Stimulated activated naive CD8-positive, alpha-beta T cell treated with anti-CD3 and anti-CD28 coated beads, Interleukin-15, Interleukin-2, amounts not matched to agents 100 ng/mL and 50 ng/mL, for 24 hours (primary cell): ENCODE measurements at regions not wholly inside any gene's neighbourhood (a gene's known extent, or its start where the extent isn't known, plus 50 kb on each side); places are given as distances from the start of the nearest gene placed in this dataset.

Source experiments
- H3K27ac Mint-ChIP-seq: one replicate; pipeline ENCODE4 v1.8.0; 2021; ENCODE audit warnings: mild to moderate bottlenecking, mixed read lengths
- H3K27me3 Mint-ChIP-seq: one replicate; pipeline ENCODE4 v1.8.0; 2021; ENCODE audit warnings: mixed read lengths
- H3K36me3 Mint-ChIP-seq: one replicate; pipeline ENCODE4 v1.8.0; 2021; ENCODE audit warnings: low read depth, mixed read lengths
- H3K4me1 Mint-ChIP-seq: one replicate; pipeline ENCODE4 v1.8.0; 2021; ENCODE audit warnings: low read depth, mixed read lengths
- H3K4me3 Mint-ChIP-seq: one replicate; pipeline ENCODE4 v1.8.0; 2021; ENCODE audit warnings: mild to moderate bottlenecking, mixed read lengths
- H3K9me3 Mint-ChIP-seq: one replicate; pipeline ENCODE4 v1.8.0; 2021; ENCODE audit warnings: mixed read lengths

- H3K27me3 Mint-ChIP-seq = peaks cover 10% of the 10 kb centered on the region
- no peak overlapping the region for H3K4me3 Mint-ChIP-seq
- H3K27ac Mint-ChIP-seq = no peak overlapping the region
- H3K36me3 Mint-ChIP-seq = no peaks in the 10 kb centered on the region
- H3K9me3 Mint-ChIP-seq = peaks cover 5% of the 10 kb centered on the region
- no peaks in the 10 kb centered on the region for H3K4me1 Mint-ChIP-seq
Measured at GRCh38 chr13:78004821-78005220, 86.2 kb upstream of the EDNRB start.

- H3K4me1 Mint-ChIP-seq = no peaks in the 10 kb centered on the region
- no peaks in the 10 kb centered on the region for H3K36me3 Mint-ChIP-seq
- no peak overlapping the region for H3K27ac Mint-ChIP-seq
- H3K4me3 Mint-ChIP-seq = no peak overlapping the region
- H3K27me3 Mint-ChIP-seq = peaks cover 10% of the 10 kb centered on the region
- peaks cover 5% of the 10 kb centered on the region for H3K9me3 Mint-ChIP-seq
Measured at GRCh38 chr13:77999746-78000145, 81.1 kb upstream of the EDNRB start.

GRCh38 chr13:77994166-77994565 lies 75.5 kb upstream of the EDNRB start:
- Mint-ChIP-seq H3K9me3 (no peaks in the 10 kb centered on the region), H3K27ac (no peak overlapping the region), H3K4me1 (no peaks in the 10 kb centered on the region), H3K27me3 (peaks cover 6% of the 10 kb centered on the region), H3K36me3 (no peaks in the 10 kb centered on the region), H3K4me3 (no peak overlapping the region)

DNA sequence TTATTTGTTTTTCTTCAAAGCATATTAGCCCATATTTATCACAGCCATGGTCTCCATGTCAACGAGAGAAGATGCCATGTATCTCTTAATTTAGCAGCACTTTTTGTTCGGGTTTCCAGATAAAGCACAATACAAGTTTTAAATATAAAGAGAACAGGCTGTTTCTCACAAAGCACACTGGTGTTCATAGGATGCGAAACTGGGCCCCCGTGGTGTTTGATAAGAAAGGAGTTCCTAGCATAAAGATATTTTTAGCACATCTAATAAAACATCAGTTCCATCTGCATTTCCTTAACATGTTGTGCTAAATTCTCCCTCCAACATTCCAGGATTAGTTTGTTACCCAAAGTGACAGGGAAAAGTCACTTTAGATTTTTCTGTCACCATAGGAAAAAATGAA lies 72.4 kb upstream of the EDNRB start:
- no peak overlapping the region for H3K4me3 Mint-ChIP-seq
- H3K27ac Mint-ChIP-seq = no peak overlapping the region
- no peaks in the 10 kb centered on the region for H3K9me3 Mint-ChIP-seq
- H3K36me3 Mint-ChIP-seq = no peaks in the 10 kb centered on the region
- H3K27me3 Mint-ChIP-seq = peaks cover 3% of the 10 kb centered on the region
- no peaks in the 10 kb centered on the region for H3K4me1 Mint-ChIP-seq

GRCh38 chr13:77989281-77989680 lies 70.7 kb upstream of the EDNRB start:
- H3K9me3 Mint-ChIP-seq = no peaks in the 10 kb centered on the region
- H3K27me3 Mint-ChIP-seq = peaks cover 3% of the 10 kb centered on the region
- no peaks in the 10 kb centered on the region for H3K36me3 Mint-ChIP-seq

GRCh38 chr13:77988355-77988754 lies 69.7 kb upstream of the EDNRB start:
- Mint-ChIP-seq H3K4me3 (no peak overlapping the region), H3K27ac (no peak overlapping the region), H3K27me3 (peaks cover 3% of the 10 kb centered on the region), H3K9me3 (no peaks in the 10 kb centered on the region), H3K4me1 (no peaks in the 10 kb centered on the region), H3K36me3 (no peaks in the 10 kb centered on the region)

More at GRCh38 chr13:77989281-77989680, 70.7 kb upstream of the EDNRB start:
- Mint-ChIP-seq H3K4me1 (no peaks in the 10 kb centered on the region), H3K4me3 (no peak overlapping the region), H3K27ac (no peak overlapping the region)

DNA sequence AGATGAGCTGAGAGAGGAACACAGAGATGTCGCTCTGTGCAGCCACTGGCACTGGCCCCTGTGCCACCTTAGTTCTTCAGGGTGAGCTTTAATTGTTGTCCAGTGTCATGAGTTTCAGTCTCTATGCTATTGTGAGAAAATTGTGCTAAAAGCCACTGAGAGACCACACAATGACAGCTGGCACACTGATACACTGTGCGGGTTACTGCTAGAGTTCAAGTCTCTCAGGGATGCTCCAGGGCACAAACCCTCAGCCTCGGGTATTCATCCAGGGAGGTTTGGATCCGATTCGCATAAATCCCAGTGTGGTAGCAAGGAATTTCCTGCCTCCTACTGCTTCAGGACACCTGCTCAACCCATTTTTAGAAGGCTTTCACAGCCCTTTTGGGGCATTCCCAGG lies 68.1 kb upstream of the EDNRB start:
- Mint-ChIP-seq H3K27me3 (peaks cover 3% of the 10 kb centered on the region), H3K4me3 (no peak overlapping the region), H3K36me3 (no peaks in the 10 kb centered on the region), H3K27ac (no peak overlapping the region), H3K4me1 (no peaks in the 10 kb centered on the region), H3K9me3 (no peaks in the 10 kb centered on the region)

DNA sequence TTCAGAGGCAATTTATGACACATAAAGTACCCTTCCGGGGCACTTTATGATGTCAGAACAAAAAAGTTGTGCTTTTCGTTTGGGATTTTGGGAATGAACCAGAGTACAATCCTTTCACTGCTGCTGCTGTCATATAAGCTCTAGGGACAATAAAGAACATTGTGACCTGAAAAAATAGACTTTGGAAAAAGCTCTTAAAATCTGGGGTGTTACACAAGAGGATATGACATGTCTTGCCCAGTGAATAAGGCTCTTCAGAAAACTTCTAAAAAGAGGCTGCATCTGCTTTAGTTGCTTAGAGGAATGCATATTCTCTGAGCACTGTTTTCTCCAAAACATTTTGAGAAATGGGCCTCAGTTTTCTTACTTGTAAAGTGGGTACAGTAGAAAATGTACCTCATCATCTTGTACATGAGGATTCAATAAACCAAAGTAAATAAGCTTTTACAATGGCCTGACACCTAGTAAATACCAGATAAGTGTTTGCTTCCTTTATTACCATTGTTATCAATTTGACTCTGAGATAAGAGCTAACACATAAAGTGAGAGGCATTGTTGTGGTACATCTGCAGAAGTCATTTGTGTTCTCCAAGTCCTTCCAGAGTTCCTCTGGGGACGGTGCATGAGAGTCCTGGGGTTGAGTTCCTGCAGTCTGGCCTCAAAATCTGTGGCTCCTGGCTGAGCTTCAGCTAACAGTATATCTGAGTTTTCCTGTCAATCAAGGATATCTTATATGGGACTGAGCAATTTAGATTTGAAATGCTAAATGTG lies 67.4 kb upstream of the EDNRB start:
- peaks cover 3% of the 10 kb centered on the region for H3K27me3 Mint-ChIP-seq
- H3K9me3 Mint-ChIP-seq = no peaks in the 10 kb centered on the region
- H3K4me1 Mint-ChIP-seq = no peaks in the 10 kb centered on the region
- no peak overlapping the region for H3K4me3 Mint-ChIP-seq
- H3K36me3 Mint-ChIP-seq = no peaks in the 10 kb centered on the region
- H3K27ac Mint-ChIP-seq = no peak overlapping the region

GRCh38 chr13:77981281-77981881 lies 62.8 kb upstream of the EDNRB start:
- H3K4me1 Mint-ChIP-seq = no peaks in the 10 kb centered on the region
- no peak overlapping the region for H3K4me3 Mint-ChIP-seq
- no peaks in the 10 kb centered on the region for H3K9me3 Mint-ChIP-seq
- H3K27me3 Mint-ChIP-seq = peaks cover 3% of the 10 kb centered on the region
- H3K36me3 Mint-ChIP-seq = no peaks in the 10 kb centered on the region
- no peak overlapping the region for H3K27ac Mint-ChIP-seq

- peaks cover 3% of the 10 kb centered on the region for H3K27me3 Mint-ChIP-seq
- no peaks in the 10 kb centered on the region for H3K4me1 Mint-ChIP-seq
- no peak overlapping the region for H3K27ac Mint-ChIP-seq
- no peak overlapping the region for H3K4me3 Mint-ChIP-seq
- no peaks in the 10 kb centered on the region for H3K9me3 Mint-ChIP-seq
- H3K36me3 Mint-ChIP-seq = no peaks in the 10 kb centered on the region
Measured at GRCh38 chr13:77980592-77980991, 62.0 kb upstream of the EDNRB start.

- H3K27me3 Mint-ChIP-seq = peaks cover 3% of the 10 kb centered on the region
- no peaks in the 10 kb centered on the region for H3K4me1 Mint-ChIP-seq
- H3K4me3 Mint-ChIP-seq = no peak overlapping the region
- H3K36me3 Mint-ChIP-seq = no peaks in the 10 kb centered on the region
- no peak overlapping the region for H3K27ac Mint-ChIP-seq
- no peaks in the 10 kb centered on the region for H3K9me3 Mint-ChIP-seq
Measured at GRCh38 chr13:77979721-77980385, 61.2 kb upstream of the EDNRB start.

- Mint-ChIP-seq H3K9me3 (no peaks in the 10 kb centered on the region), H3K4me3 (no peak overlapping the region), H3K27ac (no peak overlapping the region), H3K27me3 (peaks cover 2% of the 10 kb centered on the region), H3K4me1 (no peaks in the 10 kb centered on the region), H3K36me3 (no peaks in the 10 kb centered on the region)
Measured at GRCh38 chr13:77975358-77976042, 56.9 kb upstream of the EDNRB start.

- no peaks in the 10 kb centered on the region for H3K4me1 Mint-ChIP-seq
- H3K27me3 Mint-ChIP-seq = no peaks in the 10 kb centered on the region
- no peak overlapping the region for H3K27ac Mint-ChIP-seq
- no peaks in the 10 kb centered on the region for H3K9me3 Mint-ChIP-seq
- H3K4me3 Mint-ChIP-seq = no peak overlapping the region
- H3K36me3 Mint-ChIP-seq = no peaks in the 10 kb centered on the region
Measured at GRCh38 chr13:77969299-77969698, 50.7 kb upstream of the EDNRB start.
